SK-N-SH treated with all-trans-retinoic acid at 6 μM for 48 hours (cell line): ENCODE measurements at regions not wholly inside any gene's neighbourhood (a gene's known extent, or its start where the extent isn't known, plus 50 kb on each side); places are given as distances from the start of the nearest gene placed in this dataset.

Experiments used
- ARNTL ChIP-seq: fragments of 450-650 bp; formaldehyde crosslinking; IDR thresholded peaks from 2 replicates; pipeline ENCODE4 v1.5.0; 2020; ENCODE audit warnings: low read depth, mild to moderate bottlenecking, moderate library complexity, borderline replicate concordance
- BACH2 ChIP-seq: fragments of 250-450 bp; sonication (Bioruptor Pico); IDR thresholded peaks from 2 replicates; pipeline ENCODE4 v1.9.0; 2021; ENCODE audit warnings: mild to moderate bottlenecking, borderline replicate concordance
- CSDC2 ChIP-seq: fragments of 250-450 bp; sonication (Bioruptor Pico); IDR thresholded peaks from 2 replicates; pipeline ENCODE4 v1.5.0; 2020; ENCODE audit warnings: mild to moderate bottlenecking, moderate library complexity
- ISL1 ChIP-seq: fragments of 250-450 bp; sonication (Bioruptor Pico); IDR thresholded peaks from 2 replicates; pipeline ENCODE4 v2.1.2; 2022; ENCODE audit warnings: mild to moderate bottlenecking, moderate library complexity
- OSR1 ChIP-seq: fragments of 250-450 bp; sonication (Bioruptor Pico); IDR thresholded peaks from 2 replicates; pipeline ENCODE4 v1.8.0; 2022; ENCODE audit warnings: moderate library complexity, mild to moderate bottlenecking, inconsistent platforms
- PATZ1 ChIP-seq: fragments of 250-450 bp; sonication (Bioruptor Pico); IDR thresholded peaks from 2 replicates; pipeline ENCODE4 v1.8.0; 2020; ENCODE audit warnings: mild to moderate bottlenecking, moderate library complexity, borderline replicate concordance
- PPARA ChIP-seq: fragments of 250-450 bp; sonication (Bioruptor Pico); IDR thresholded peaks from 2 replicates; pipeline ENCODE4 v1.5.0; 2020; ENCODE audit warnings: mild to moderate bottlenecking, borderline replicate concordance
- RARB ChIP-seq: fragments of 250-450 bp; sonication (Bioruptor Pico); IDR thresholded peaks from 2 replicates; pipeline ENCODE4 v1.8.0; 2021; ENCODE audit warnings: mild to moderate bottlenecking, moderate library complexity
- TOX ChIP-seq: fragments of 250-450 bp; sonication (Bioruptor Pico); IDR thresholded peaks from 2 replicates; pipeline ENCODE4 v1.8.0; 2021; ENCODE audit warnings: mild to moderate bottlenecking, moderate library complexity, borderline replicate concordance
- TSHZ2 ChIP-seq: fragments of 250-450 bp; sonication (Bioruptor Pico); IDR thresholded peaks from 2 replicates; pipeline ENCODE4 v1.5.0; 2020; ENCODE audit warnings: mild to moderate bottlenecking, moderate library complexity
- ZFP30 ChIP-seq: fragments of 450-650 bp; formaldehyde crosslinking; IDR thresholded peaks from 2 replicates; pipeline ENCODE4 v1.5.0; 2022; ENCODE audit warnings: mild to moderate bottlenecking, moderate library complexity
- ZNF70 ChIP-seq: fragments of 450-650 bp; formaldehyde crosslinking; IDR thresholded peaks from 2 replicates; pipeline ENCODE4 v1.5.0; 2020; ENCODE audit warnings: mild to moderate bottlenecking, moderate library complexity
- ZNF8 ChIP-seq: fragments of 450-650 bp; formaldehyde crosslinking; IDR thresholded peaks from 2 replicates; pipeline ENCODE4 v1.5.0; 2020; ENCODE audit warnings: mild to moderate bottlenecking, moderate library complexity
- TF ChIP-seq, protein P1 (sequence below): fragments of 250-450 bp; sonication (Bioruptor Pico); IDR thresholded peaks from 2 replicates; pipeline ENCODE4 v1.8.0; 2021; ENCODE audit warnings: low read depth, mild to moderate bottlenecking, moderate library complexity, borderline replicate concordance

- TF ChIP-seq ZNF8 (CRISPR knock-in tag) (no peak), BACH2 (no peak), ARNTL (no peak), CSDC2 (CRISPR knock-in tag) (no peak), TSHZ2 (CRISPR knock-in tag) (no peak), PATZ1 (CRISPR knock-in tag) (no peak), ZFP30 (CRISPR knock-in tag) (no peak), PPARA (CRISPR knock-in tag) (no peak), RARB (CRISPR knock-in tag) (no peak), ZNF70 (CRISPR knock-in tag) (no peak), TOX (no peak), OSR1 (CRISPR knock-in tag) (no peak), ISL1 (CRISPR knock-in tag) (no peak)
- TF ChIP-seq, protein P1, sequence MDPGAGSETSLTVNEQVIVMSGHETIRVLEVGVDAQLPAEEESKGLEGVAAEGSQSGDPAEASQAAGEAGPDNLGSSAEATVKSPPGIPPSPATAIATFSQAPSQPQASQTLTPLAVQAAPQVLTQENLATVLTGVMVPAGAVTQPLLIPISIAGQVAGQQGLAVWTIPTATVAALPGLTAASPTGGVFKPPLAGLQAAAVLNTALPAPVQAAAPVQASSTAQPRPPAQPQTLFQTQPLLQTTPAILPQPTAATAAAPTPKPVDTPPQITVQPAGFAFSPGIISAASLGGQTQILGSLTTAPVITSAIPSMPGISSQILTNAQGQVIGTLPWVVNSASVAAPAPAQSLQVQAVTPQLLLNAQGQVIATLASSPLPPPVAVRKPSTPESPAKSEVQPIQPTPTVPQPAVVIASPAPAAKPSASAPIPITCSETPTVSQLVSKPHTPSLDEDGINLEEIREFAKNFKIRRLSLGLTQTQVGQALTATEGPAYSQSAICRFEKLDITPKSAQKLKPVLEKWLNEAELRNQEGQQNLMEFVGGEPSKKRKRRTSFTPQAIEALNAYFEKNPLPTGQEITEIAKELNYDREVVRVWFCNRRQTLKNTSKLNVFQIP (CRISPR knock-in tag), result no peak
These were observed 247.7 kb upstream of the SFSWAP start for GRCh38 chr12:131463174-131463573.
